SK-N-SH (cell line): ENCODE measurements at regions not wholly inside any gene's neighbourhood (a gene's known extent, or its start where the extent isn't known, plus 50 kb on each side); places are given as distances from the start of the nearest gene placed in this dataset.

ENCODE experiments used
- FOXM1 ChIP-seq: IDR thresholded peaks from 2 replicates; pipeline ENCODE4 v1.4.0; 2012; ENCODE audit warnings: low read depth, mild to moderate bottlenecking
- SIN3A ChIP-seq: IDR thresholded peaks from 2 replicates; pipeline ENCODE4 v1.6.1; 2012; ENCODE audit warnings: low read depth, mild to moderate bottlenecking, low read length, moderate library complexity, borderline replicate concordance

- no peak for TF ChIP-seq SIN3A
- TF ChIP-seq FOXM1, result no peak
Measured at GRCh38 chr13:34114581-34114980, 296.6 kb downstream of the RFC3 start.
